IMR-90 (cell line): ENCODE measurements at regions not wholly inside any gene's neighbourhood (a gene's known extent, or its start where the extent isn't known, plus 50 kb on each side); places are given as distances from the start of the nearest gene placed in this dataset.

ENCODE experiments used
- ATAC-seq: fragments of 200-7000 bp; cut with Tn5 transposase; 2 replicates; pipeline ENCODE4 v1.9.1; 2020; ENCODE audit warnings: low read depth, mild to moderate bottlenecking, moderate library complexity
- BruUV-seq: library from RNA; stranded (reverse); fragments of 400-500 nt; replicated peaks from 2 replicates; lab custom pipeline; 2021; lab: Mats Ljungman, UMichigan
- CTCF ChIA-PET: fragments of 300-600 bp; formaldehyde crosslinking; extraction: SDS; loops from one replicate; lab custom pipeline; 2021; ENCODE audit warnings: antibody characterized with exemption; lab: Yijun Ruan, JAX
- POLR2A ChIA-PET: fragments of 300-600 bp; sonication (Branson Sonifier 250); formaldehyde crosslinking; loops from one replicate; lab custom pipeline; 2022; ENCODE audit warnings: antibody characterized with exemption; ENCODE audit not compliant: unreplicated experiment; lab: Charles Lee
- DNase-seq: peaks from one replicate; pipeline ENCODE4 v3.0.0; 2013
- H2AFZ ChIP-seq: replicated peaks from 2 replicates; pipeline ENCODE3; 2013; ENCODE audit warnings: low read length, mild to moderate bottlenecking; ENCODE audit not compliant: poor library complexity
- H2AK5ac ChIP-seq: 2 replicates; pipeline ENCODE4 v1.6.1; 2013; ENCODE audit warnings: low read depth, low read length, inconsistent platforms
- H2AK9ac ChIP-seq: replicated peaks from 2 replicates; pipeline ENCODE3; 2013; ENCODE audit warnings: mild to moderate bottlenecking, low read depth, low read length, moderate library complexity; ENCODE audit not compliant: poor library complexity
- H2BK120ac ChIP-seq: 2 replicates; pipeline ENCODE4 v1.6.1; 2013; ENCODE audit warnings: low read depth, low read length, inconsistent platforms
- H2BK15ac ChIP-seq: 3 replicates; pipeline ENCODE4 v1.6.1; 2013; ENCODE audit warnings: low read depth, low read length, inconsistent platforms
- H2BK20ac ChIP-seq: 2 replicates; pipeline ENCODE4 v1.6.1; 2013; ENCODE audit warnings: low read depth, mild to moderate bottlenecking, inconsistent platforms, low read length, moderate library complexity
- H2BK5ac ChIP-seq: 2 replicates; pipeline ENCODE4 v1.6.1; 2013; ENCODE audit warnings: mild to moderate bottlenecking, low read depth, low read length, inconsistent platforms; ENCODE audit not compliant: poor library complexity, severe bottlenecking
- H3K14ac ChIP-seq: replicated peaks from 2 replicates; pipeline ENCODE4 v1.6.1; 2013; ENCODE audit warnings: low read depth, low read length, inconsistent platforms
- H3K18ac ChIP-seq: 2 replicates; pipeline ENCODE4 v1.6.1; 2013; ENCODE audit warnings: low read depth, low read length, control low read depth
- H3K23ac ChIP-seq: 2 replicates; pipeline ENCODE4 v1.6.1; 2013; ENCODE audit warnings: low read depth, low read length, inconsistent platforms
- H3K27ac ChIP-seq: 2 replicates; pipeline ENCODE4 v1.5.1; 2013; ENCODE audit warnings: mild to moderate bottlenecking, control low read depth, low read length; ENCODE audit not compliant: insufficient read depth
- H3K27me3 ChIP-seq: 2 replicates; pipeline ENCODE4 v1.6.1; 2013; ENCODE audit warnings: low read length; ENCODE audit not compliant: control insufficient read depth, insufficient read depth
- H3K36me3 ChIP-seq: 2 replicates; pipeline ENCODE4 v1.6.1; 2013; ENCODE audit warnings: low read length, mixed read lengths; ENCODE audit not compliant: control insufficient read depth, insufficient read depth
- H3K4ac ChIP-seq: 2 replicates; pipeline ENCODE4 v1.6.1; 2013; ENCODE audit warnings: low read depth, low read length, inconsistent platforms
- H3K4me1 ChIP-seq: 2 replicates; pipeline ENCODE4 v1.6.1; 2013; ENCODE audit warnings: low read length, mixed read lengths; ENCODE audit not compliant: control insufficient read depth, insufficient read depth
- H3K4me2 ChIP-seq: 2 replicates; pipeline ENCODE4 v1.6.1; 2013; ENCODE audit warnings: low read depth, mild to moderate bottlenecking, control low read depth, low read length, moderate library complexity
- H3K4me3 ChIP-seq: 2 replicates; pipeline ENCODE4 v1.5.1; 2013; ENCODE audit warnings: low read depth, mild to moderate bottlenecking, control low read depth, low read length, moderate library complexity; ENCODE audit not compliant: insufficient read depth
- H3K56ac ChIP-seq: 2 replicates; pipeline ENCODE4 v1.6.1; 2013; ENCODE audit warnings: low read length, inconsistent platforms; ENCODE audit not compliant: insufficient read depth; ENCODE audit errors: extremely low read depth
- H3K79me1 ChIP-seq, 2 experiments: 2 replicates each; pipeline ENCODE4 v1.6.1; 2013; ENCODE audit warnings: low read length in 2 of 2, inconsistent platforms in 1 of 2, low read depth in 1 of 2
- H3K9ac ChIP-seq: 2 replicates; pipeline ENCODE4 v1.6.1; 2013; ENCODE audit warnings: low read depth, low read length, control low read depth
- H3K9me1 ChIP-seq: 2 replicates; pipeline ENCODE4 v1.6.1; 2013; ENCODE audit warnings: low read length, inconsistent platforms; ENCODE audit not compliant: insufficient read depth
- H3K9me3 ChIP-seq: 2 replicates; pipeline ENCODE4 v1.6.1; 2013; ENCODE audit warnings: low read length; ENCODE audit not compliant: control insufficient read depth, insufficient read depth
- H4K20me1 ChIP-seq: 2 replicates; pipeline ENCODE4 v1.6.1; 2013; ENCODE audit warnings: low read length, inconsistent platforms; ENCODE audit not compliant: insufficient read depth
- H4K5ac ChIP-seq: 2 replicates; pipeline ENCODE4 v1.6.1; 2013; ENCODE audit warnings: mild to moderate bottlenecking, low read depth, low read length, control low read depth
- H4K8ac ChIP-seq, 2 experiments: 2 replicates each; pipeline ENCODE4 v1.6.1; 2013; ENCODE audit warnings: low read depth in 2 of 2, low read length in 2 of 2, control low read depth in 1 of 2, inconsistent platforms in 1 of 2
- H4K91ac ChIP-seq: 2 replicates; pipeline ENCODE4 v1.6.1; 2013; ENCODE audit warnings: low read depth, low read length, inconsistent platforms; ENCODE audit not compliant: insufficient read depth
- CEBPB ChIP-seq: IDR thresholded peaks from 2 replicates; pipeline ENCODE4 v1.6.1; 2012; ENCODE audit warnings: low read depth, low read length, improper control_type of control experiment
- CHD1 ChIP-seq: IDR thresholded peaks from 2 replicates; pipeline ENCODE4 v1.6.1; 2012; ENCODE audit warnings: low read depth, low read length, improper control_type of control experiment
- ELK1 ChIP-seq: fragments of 150-350 bp; IDR thresholded peaks from 2 replicates; pipeline ENCODE4 v1.6.1; 2016; ENCODE audit warnings: low read depth, mild to moderate bottlenecking, low read length, moderate library complexity, borderline replicate concordance
- MAFK ChIP-seq: IDR thresholded peaks from 2 replicates; pipeline ENCODE4 v1.6.1; 2012; ENCODE audit warnings: low read depth, low read length, improper control_type of control experiment
- MXI1 ChIP-seq: IDR thresholded peaks from 2 replicates; pipeline ENCODE4 v1.6.1; 2012; ENCODE audit warnings: low read depth, mild to moderate bottlenecking, low read length, moderate library complexity, borderline replicate concordance
- RAD21 ChIP-seq: IDR thresholded peaks from 2 replicates; pipeline ENCODE4 v1.6.1; 2012; ENCODE audit warnings: low read length, improper control_type of control experiment
- RCOR1 ChIP-seq: IDR thresholded peaks from 2 replicates; pipeline ENCODE4 v1.6.1; 2012; ENCODE audit warnings: mild to moderate bottlenecking, low read length, improper control_type of control experiment; ENCODE audit not compliant: insufficient replicate concordance
- USF2 ChIP-seq: fragments of 150-350 bp; IDR thresholded peaks from 2 replicates; pipeline ENCODE4 v1.6.1; 2017; ENCODE audit warnings: mild to moderate bottlenecking, antibody characterized with exemption, low read length, low read depth
- WGBS, 2 experiments: methylation state at CpG; one replicate each; pipeline versions ENCODE4 v1.1.5 to v1.1.7; 2013; ENCODE audit warnings: missing lambda C conversion rate in 2 of 2; ENCODE audit not compliant: insufficient read length in 1 of 2; ENCODE audit errors: extremely low coverage in 2 of 2; 5-methylcytosine and 5-hydroxymethylcytosine counted together
- dilution Hi-C: fragments of 300-500 bp; cut with HindIII; formaldehyde crosslinking; loops from one replicate; pipeline ENCODE4 v1.14.3; 2018; ENCODE audit warnings: low sequenced_read_pairs; ENCODE audit not compliant: unreplicated experiment
- in situ Hi-C: fragments of 300-500 bp; cut with MboI; formaldehyde crosslinking; loops from 3 replicates; pipeline ENCODE4 v1.14.3; 2019; ENCODE audit warnings: low sequenced_read_pairs, inconsistent platforms, mixed read lengths
- intact Hi-C: fragments of 100-400 bp; cut with micrococcal nuclease; formaldehyde crosslinking; loops from 2 replicates; pipeline ENCODE4 v1.10.0; 2022

- H3K4me2 ChIP-seq, result no peak overlapping the region
- H2AK5ac ChIP-seq, result no peak overlapping the region
- no peak overlapping the region for H3K4ac ChIP-seq
- no peak overlapping the region for H3K14ac ChIP-seq
- H3K79me1 ChIP-seq, result no peaks in the 10 kb centered on the region
- ATAC-seq (no peak), DNase-seq (no peak)
- no peak overlapping the region for H2BK15ac ChIP-seq
- CTCF ChIA-PET, result interaction anchor here (0.6 kb wide), 1 partner anchor 13 kb away, joined by 3 read pairs; no protein-coding TSS in a partner anchor
- H3K18ac ChIP-seq, result no peak overlapping the region
- in situ Hi-C loops (no loop called here), intact Hi-C loops (no loop called here), dilution Hi-C loops (no loop called here)
- H3K9me1 ChIP-seq, result no peaks in the 10 kb centered on the region
- H3K27ac ChIP-seq, result no peak overlapping the region
- no peak overlapping the region for H4K91ac ChIP-seq
- no peaks in the 10 kb centered on the region for H3K4me1 ChIP-seq
- no peak overlapping the region for H2AFZ ChIP-seq
- no peak overlapping the region for H3K9ac ChIP-seq
- H4K5ac ChIP-seq, result no peak overlapping the region
- H2BK120ac ChIP-seq, result no peak overlapping the region
- H2BK20ac ChIP-seq, result no peak overlapping the region
- H3K9me3 ChIP-seq, result peaks cover 3% of the 10 kb centered on the region; the same call in 1 of the 2 replicates
- H4K8ac ChIP-seq, result no peak overlapping the region
- H2AK9ac ChIP-seq, result no peak overlapping the region
- BruUV-seq, result no TSS peak
- TF ChIP-seq RAD21 (no peak), ELK1 (no peak), MXI1 (no peak), RCOR1 (no peak), CHD1 (no peak), USF2 (no peak), CEBPB (no peak), MAFK (no peak)
- H3K4me3 ChIP-seq, result no peak overlapping the region
- H3K36me3 ChIP-seq, result no peaks in the 10 kb centered on the region
- POLR2A ChIA-PET, result no interaction called here
- no peak overlapping the region for H3K23ac ChIP-seq
- no CpG with 5 or more reads among the region's 3 CpGs for WGBS, 2 experiments
- no peaks in the 10 kb centered on the region for H4K20me1 ChIP-seq
- H3K27me3 ChIP-seq, result no peaks in the 10 kb centered on the region
- no peak overlapping the region for H3K56ac ChIP-seq
- H2BK5ac ChIP-seq, result no peak overlapping the region
Measured at GRCh38 chr3:95459706-95460105, 1354.7 kb upstream of the EPHA6 start.
